ENCODE measurements at regions not wholly inside any gene's neighbourhood (a gene's known extent, or its start where the extent isn't known, plus 50 kb on each side); places are given as distances from the start of the nearest gene placed in this dataset.

GRCh38 chr17:70829876-70830275 lies 660.5 kb downstream of the KCNJ2 start:
- Histone ChIP-seq H3K9me3 (ENCODE audit: control insufficient read depth in 4 of 4, low read length in 3 of 4) (no peaks in the 10 kb centered on the region), H3K27ac (ENCODE audit: low read depth in 1 of 2, low read length in 2 of 2) (no peak overlapping the region), H3K36me3 (ENCODE audit: control insufficient read depth in 4 of 4, insufficient read depth in 3 of 4, low read depth in 1 of 4, low read length in 3 of 4) (no peaks in the 10 kb centered on the region), H3K9ac (ENCODE audit: low read depth in 1 of 2, low read length in 2 of 2) (no peak overlapping the region), H3K4me3 (ENCODE audit: low read depth in 1 of 3, low read length in 3 of 3) (no peak overlapping the region), H3K4me1 (ENCODE audit: control insufficient read depth in 4 of 4, insufficient read depth in 4 of 4, low read length in 3 of 4) (no peaks in the 10 kb centered on the region), H3K27me3 (ENCODE audit: control insufficient read depth in 4 of 4, insufficient read depth in 4 of 4, low read length in 3 of 4) (no peaks in the 10 kb centered on the region)
- no peak for TF ChIP-seq YY1 (IDR thresholded peaks at IDR 0.05)
- TF ChIP-seq CTCF (IDR thresholded peaks at IDR 0.05; ENCODE audit: low read depth, low read length, missing input control): no peak
- TF ChIP-seq NR2F2 (IDR thresholded peaks at IDR 0.05): no peak
- no peak for TF ChIP-seq TAF1 (conservative IDR thresholded peaks at IDR 0.05)
- TF ChIP-seq SP1 (IDR thresholded peaks at IDR 0.05): no peak
- TF ChIP-seq ZBTB33 (IDR thresholded peaks at IDR 0.05): no peak
- TF ChIP-seq EGR1 (IDR thresholded peaks at IDR 0.05; ENCODE audit: low read depth in 2 of 2): no peak
- TF ChIP-seq HNF4A (conservative IDR thresholded peaks at IDR 0.05): no peak
- TF ChIP-seq RXRA (IDR thresholded peaks at IDR 0.05): no peak
- TF ChIP-seq FOXA1 (IDR thresholded peaks at IDR 0.05): no peak
- TF ChIP-seq HNF4G (IDR thresholded peaks at IDR 0.05): no peak
- TF ChIP-seq RAD21 (IDR thresholded peaks at IDR 0.05): no peak
- no peak for TF ChIP-seq ATF3 (IDR thresholded peaks at IDR 0.05)
- no peak for TF ChIP-seq MAX (IDR thresholded peaks at IDR 0.05)
- TF ChIP-seq REST (IDR thresholded peaks at IDR 0.05): no peak
- TF ChIP-seq FOXA2 (IDR thresholded peaks at IDR 0.05): no peak
- no peak for TF ChIP-seq JUND (IDR thresholded peaks at IDR 0.05)
- no peak for TF ChIP-seq GABPA (IDR thresholded peaks at IDR 0.05 in 1 of 2, conservative IDR thresholded peaks at IDR 0.05 in 1 of 2)
- no peak for DNase-seq (ENCODE audit: low spot score)

GRCh38 chr17:70834039-70834438 lies 664.7 kb downstream of the KCNJ2 start:
- no peak for TF ChIP-seq GABPA (IDR thresholded peaks at IDR 0.05 in 1 of 2, conservative IDR thresholded peaks at IDR 0.05 in 1 of 2)
- H3K4me3 ChIP-seq (ENCODE audit: low read depth in 1 of 3, low read length in 3 of 3): no peak overlapping the region

More at GRCh38 chr17:70834039-70834438, 664.7 kb downstream of the KCNJ2 start:
- Histone ChIP-seq H3K27me3 (ENCODE audit: control insufficient read depth in 4 of 4, insufficient read depth in 4 of 4, low read length in 3 of 4) (no peaks in the 10 kb centered on the region), H3K9ac (ENCODE audit: low read depth in 1 of 2, low read length in 2 of 2) (no peak overlapping the region), H3K36me3 (ENCODE audit: control insufficient read depth in 4 of 4, insufficient read depth in 3 of 4, low read depth in 1 of 4, low read length in 3 of 4) (no peaks in the 10 kb centered on the region), H3K4me1 (ENCODE audit: control insufficient read depth in 4 of 4, insufficient read depth in 4 of 4, low read length in 3 of 4) (no peaks in the 10 kb centered on the region), H3K27ac (ENCODE audit: low read depth in 1 of 2, low read length in 2 of 2) (no peak overlapping the region), H3K9me3 (ENCODE audit: control insufficient read depth in 4 of 4, low read length in 3 of 4) (no peaks in the 10 kb centered on the region)
- WGBS: 74% methylated on average over 3 of the region's 3 CpGs
- DNase-seq (ENCODE audit: low spot score): no peak

All from liver (tissue), 8 donors.